ENCODE measurements at regions not wholly inside any gene's neighbourhood (a gene's known extent, or its start where the extent isn't known, plus 50 kb on each side); places are given as distances from the start of the nearest gene placed in this dataset.

DNA sequence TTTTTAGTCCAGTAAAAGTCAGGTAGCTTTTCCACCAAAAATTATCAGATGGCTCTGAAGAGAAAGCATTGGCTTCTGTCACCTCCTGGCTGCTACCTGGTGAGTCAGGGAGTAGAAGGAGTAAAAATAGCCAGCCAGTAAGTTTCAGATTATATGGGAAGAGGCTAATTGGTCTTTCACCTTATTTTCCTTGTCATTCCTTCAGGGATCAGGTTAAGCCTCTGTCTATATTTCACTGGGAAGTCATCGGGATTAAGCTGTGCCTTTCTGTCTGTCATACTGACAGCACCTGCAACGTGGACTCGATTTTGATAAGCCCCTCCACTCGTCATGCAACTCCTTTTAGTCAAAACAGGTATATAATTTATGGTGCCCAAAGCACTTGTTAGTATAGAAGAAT, 380.7 kb upstream of the CELF4 start:
- Histone ChIP-seq H3K9me3 (no peaks in the 10 kb centered on the region), H3K4me3 (no peak overlapping the region), H3K4me1 (ENCODE audit: control insufficient read depth in 1 of 2, low read depth in 2 of 2) (no peaks in the 10 kb centered on the region), H3K27ac (no peak overlapping the region), H3K27me3 (replicated peaks; ENCODE audit: insufficient read depth) (no peaks in the 10 kb centered on the region), H3K36me3 (no peaks in the 10 kb centered on the region)
- DNase-seq (ENCODE audit: low spot score) = no peak
- TF ChIP-seq, protein P1, sequence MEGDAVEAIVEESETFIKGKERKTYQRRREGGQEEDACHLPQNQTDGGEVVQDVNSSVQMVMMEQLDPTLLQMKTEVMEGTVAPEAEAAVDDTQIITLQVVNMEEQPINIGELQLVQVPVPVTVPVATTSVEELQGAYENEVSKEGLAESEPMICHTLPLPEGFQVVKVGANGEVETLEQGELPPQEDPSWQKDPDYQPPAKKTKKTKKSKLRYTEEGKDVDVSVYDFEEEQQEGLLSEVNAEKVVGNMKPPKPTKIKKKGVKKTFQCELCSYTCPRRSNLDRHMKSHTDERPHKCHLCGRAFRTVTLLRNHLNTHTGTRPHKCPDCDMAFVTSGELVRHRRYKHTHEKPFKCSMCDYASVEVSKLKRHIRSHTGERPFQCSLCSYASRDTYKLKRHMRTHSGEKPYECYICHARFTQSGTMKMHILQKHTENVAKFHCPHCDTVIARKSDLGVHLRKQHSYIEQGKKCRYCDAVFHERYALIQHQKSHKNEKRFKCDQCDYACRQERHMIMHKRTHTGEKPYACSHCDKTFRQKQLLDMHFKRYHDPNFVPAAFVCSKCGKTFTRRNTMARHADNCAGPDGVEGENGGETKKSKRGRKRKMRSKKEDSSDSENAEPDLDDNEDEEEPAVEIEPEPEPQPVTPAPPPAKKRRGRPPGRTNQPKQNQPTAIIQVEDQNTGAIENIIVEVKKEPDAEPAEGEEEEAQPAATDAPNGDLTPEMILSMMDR (IDR thresholded peaks at IDR 0.05) = no peak
- ATAC-seq (ENCODE audit: insufficient number of reproducible peaks, low FRiP score, low read depth) = no peak

DNA sequence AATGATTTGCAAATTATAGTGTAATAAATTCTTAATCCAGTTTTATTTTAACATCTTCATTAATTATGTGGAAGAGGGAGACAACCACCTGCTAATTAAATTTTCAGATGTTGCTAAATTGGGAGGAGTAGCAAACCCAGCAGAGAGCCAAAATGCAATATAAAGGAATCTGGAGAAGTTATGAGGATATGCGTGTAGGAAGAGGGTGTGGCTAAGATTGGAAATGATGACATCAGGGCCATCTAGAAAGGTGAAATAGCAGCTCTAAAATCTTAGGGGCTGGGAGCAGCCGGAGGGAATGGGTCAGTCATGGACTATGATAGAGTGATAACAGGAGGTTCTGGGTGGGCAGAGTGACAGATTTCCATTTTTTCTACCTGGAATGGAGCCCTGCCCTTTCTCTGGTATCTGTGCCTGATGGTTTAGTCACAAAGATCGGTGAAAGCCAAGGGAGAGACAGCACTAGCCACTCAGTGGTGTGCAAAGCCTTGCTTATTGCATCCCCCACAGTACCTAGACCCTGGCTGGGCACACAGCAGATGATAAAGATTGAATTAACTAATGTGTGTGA, 379.2 kb upstream of the CELF4 start:
- no peak for DNase-seq (ENCODE audit: low spot score)
- Histone ChIP-seq H3K4me1 (ENCODE audit: control insufficient read depth in 1 of 2, low read depth in 2 of 2) (no peaks in the 10 kb centered on the region), H3K9me3 (no peaks in the 10 kb centered on the region), H3K4me3 (no peak overlapping the region), H3K27me3 (replicated peaks; ENCODE audit: insufficient read depth) (no peaks in the 10 kb centered on the region), H3K27ac (no peak overlapping the region), H3K36me3 (no peaks in the 10 kb centered on the region)
- no peak for ATAC-seq (ENCODE audit: insufficient number of reproducible peaks, low FRiP score, low read depth)
- TF ChIP-seq, protein P1 (IDR thresholded peaks at IDR 0.05) = no peak

DNA sequence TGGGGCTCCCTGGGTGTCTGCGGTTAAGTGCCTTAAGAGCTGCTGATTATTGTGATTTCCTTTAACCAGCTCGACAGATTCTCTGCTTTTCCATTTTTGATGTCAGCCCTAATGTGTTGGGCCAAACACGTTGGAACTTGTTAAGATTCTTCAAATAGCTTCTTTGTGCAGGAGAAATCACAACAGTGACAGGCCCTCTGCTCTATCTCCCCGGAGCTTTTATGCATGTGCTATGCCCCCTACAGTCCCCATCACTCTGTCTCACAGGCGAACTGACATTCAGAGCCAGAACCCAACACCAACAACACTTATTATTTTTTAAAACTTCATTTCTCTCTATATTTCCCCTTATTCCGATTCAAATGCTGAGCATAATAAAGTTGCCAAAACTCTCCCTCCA, 371.7 kb upstream of the CELF4 start:
- TF ChIP-seq, protein P1 (IDR thresholded peaks at IDR 0.05) = no peak
- ATAC-seq (ENCODE audit: insufficient number of reproducible peaks, low FRiP score, low read depth) (no peak), DNase-seq (ENCODE audit: low spot score) (no peak)
- Histone ChIP-seq H3K9me3 (no peaks in the 10 kb centered on the region), H3K27ac (no peak overlapping the region), H3K27me3 (replicated peaks; ENCODE audit: insufficient read depth) (no peaks in the 10 kb centered on the region), H3K4me1 (ENCODE audit: control insufficient read depth in 1 of 2, low read depth in 2 of 2) (no peaks in the 10 kb centered on the region), H3K4me3 (no peak overlapping the region), H3K36me3 (no peaks in the 10 kb centered on the region)

DNA sequence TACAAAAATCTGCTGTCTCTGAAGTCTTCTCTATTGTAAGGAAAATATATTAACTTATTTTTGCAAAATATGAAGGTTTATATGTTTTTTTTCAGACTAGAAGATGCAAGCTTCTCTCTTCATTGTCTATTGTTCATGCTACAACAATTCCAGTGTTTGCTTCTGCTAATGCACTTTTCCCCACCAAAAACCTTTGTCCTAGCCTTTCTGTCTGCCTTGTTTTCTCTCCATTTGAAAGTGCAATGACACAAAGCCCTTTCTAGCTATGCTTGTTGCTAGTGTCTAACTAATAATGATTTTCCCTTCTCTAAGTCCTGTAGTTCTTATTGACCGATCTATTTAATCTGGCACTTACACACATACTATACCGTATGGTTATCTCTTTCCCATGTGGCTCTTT, 369.5 kb upstream of the CELF4 start:
- no peak overlapping the region for H3K27ac ChIP-seq
- TF ChIP-seq, protein P1 (IDR thresholded peaks at IDR 0.05) = no peak
- no peak overlapping the region for H3K4me3 ChIP-seq
- no peaks in the 10 kb centered on the region for H3K36me3 ChIP-seq
- H3K9me3 ChIP-seq = no peaks in the 10 kb centered on the region
- H3K4me1 ChIP-seq (ENCODE audit: control insufficient read depth in 1 of 2, low read depth in 2 of 2) = no peaks in the 10 kb centered on the region
- no peaks in the 10 kb centered on the region for H3K27me3 ChIP-seq (replicated peaks; ENCODE audit: insufficient read depth)
- no peak for DNase-seq (ENCODE audit: low spot score)
- no peak for ATAC-seq (ENCODE audit: insufficient number of reproducible peaks, low FRiP score, low read depth)

DNA sequence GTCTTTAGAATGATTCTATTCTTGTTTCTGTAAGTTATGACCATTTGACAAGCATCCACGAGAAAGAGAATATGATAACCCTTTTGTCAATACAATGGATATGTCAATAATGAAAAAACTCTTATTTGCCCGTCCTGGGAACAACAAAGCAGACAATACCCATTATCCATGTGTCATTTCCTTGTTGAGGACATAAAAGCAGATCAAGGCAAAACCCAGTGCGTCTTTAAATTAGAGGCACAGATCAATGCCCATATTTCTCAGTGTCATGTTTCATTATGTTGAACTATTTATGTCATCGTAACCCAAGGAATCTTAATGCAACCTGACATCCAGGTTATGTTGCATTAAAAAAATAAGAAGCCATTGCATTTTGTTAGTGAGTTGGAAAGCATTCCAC, 365.0 kb upstream of the CELF4 start:
- Histone ChIP-seq H3K27ac (no peak overlapping the region), H3K9me3 (no peaks in the 10 kb centered on the region), H3K27me3 (replicated peaks; ENCODE audit: insufficient read depth) (no peaks in the 10 kb centered on the region), H3K36me3 (no peaks in the 10 kb centered on the region), H3K4me3 (no peak overlapping the region), H3K4me1 (ENCODE audit: control insufficient read depth in 1 of 2, low read depth in 2 of 2) (no peaks in the 10 kb centered on the region)
- TF ChIP-seq, protein P1 (IDR thresholded peaks at IDR 0.05) = no peak
- DNase-seq (ENCODE audit: low spot score) (no peak), ATAC-seq (ENCODE audit: insufficient number of reproducible peaks, low FRiP score, low read depth) (no peak)
